GM18508 (cell line): ENCODE measurements at regions not wholly inside any gene's neighbourhood (a gene's known extent, or its start where the extent isn't known, plus 50 kb on each side); places are given as distances from the start of the nearest gene placed in this dataset.

Source experiments
- ATAC-seq: cut with Tn5 transposase; IDR thresholded peaks from one replicate; pipeline ENCODE4 v1.9.1; 2021; ENCODE audit warnings: moderate number of reproducible peaks; ENCODE audit not compliant: insufficient read depth, unreplicated experiment

DNA sequence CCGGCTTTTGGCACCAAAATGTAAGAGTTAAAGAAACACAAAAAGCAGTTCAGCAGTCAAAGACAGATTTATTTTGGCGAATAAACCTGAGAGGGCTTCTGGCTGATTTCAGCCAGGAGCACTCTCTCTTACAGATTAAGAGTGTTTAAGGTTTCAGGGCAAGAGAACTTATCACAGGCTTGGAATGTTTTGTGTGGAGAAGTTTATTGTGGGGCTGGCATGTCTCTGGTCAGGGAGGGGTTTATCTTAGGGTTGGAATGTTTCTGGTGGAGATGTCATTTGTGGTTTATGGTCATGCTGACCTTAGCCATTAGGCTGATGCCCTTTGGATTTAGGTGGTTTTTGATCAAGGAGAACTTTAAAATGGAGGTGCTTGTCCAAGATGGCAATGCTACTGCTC is 622.3 kb upstream of the PTPRD start:
- ATAC-seq: no peak

DNA sequence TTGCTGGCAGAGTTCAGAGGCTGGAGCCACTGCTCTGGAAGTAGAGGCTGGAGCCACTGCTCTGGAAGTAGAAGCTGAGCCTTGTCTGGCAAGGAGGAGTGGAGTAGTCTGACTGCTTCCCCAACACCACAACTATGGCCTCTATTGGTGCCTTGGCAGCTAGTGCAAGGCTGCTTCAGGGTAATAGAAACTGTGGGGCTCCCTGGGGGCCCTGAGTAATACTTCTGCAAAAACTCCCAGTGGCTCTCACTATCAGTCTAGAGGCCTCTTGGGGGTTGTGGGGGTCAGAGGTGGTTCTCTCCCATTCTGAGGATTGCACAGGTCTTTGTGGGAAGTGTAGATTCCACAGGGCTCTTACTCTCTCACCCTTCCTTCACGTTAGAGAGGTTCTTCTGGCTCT is 629.0 kb upstream of the PTPRD start:
- ATAC-seq: no peak

DNA sequence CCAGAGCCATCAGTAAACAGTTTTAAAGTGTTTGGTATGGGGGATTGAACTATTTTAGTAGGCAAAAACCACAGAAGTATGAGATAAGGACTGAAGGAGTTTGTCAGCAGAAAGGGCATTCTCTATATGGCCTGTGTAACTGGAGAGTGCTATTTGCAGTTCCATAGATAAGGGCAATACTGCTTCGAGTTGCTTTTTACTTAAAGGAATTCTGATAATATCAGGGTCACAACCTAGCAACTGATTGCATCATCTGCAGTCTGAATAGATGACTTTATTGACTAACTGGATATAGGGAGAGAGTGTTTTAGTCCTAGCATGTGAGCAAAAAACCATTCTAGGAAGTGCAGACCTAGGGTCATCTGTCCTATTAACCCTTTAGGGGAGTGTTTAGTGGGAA is 645.2 kb upstream of the PTPRD start:
- ATAC-seq: no peak

DNA sequence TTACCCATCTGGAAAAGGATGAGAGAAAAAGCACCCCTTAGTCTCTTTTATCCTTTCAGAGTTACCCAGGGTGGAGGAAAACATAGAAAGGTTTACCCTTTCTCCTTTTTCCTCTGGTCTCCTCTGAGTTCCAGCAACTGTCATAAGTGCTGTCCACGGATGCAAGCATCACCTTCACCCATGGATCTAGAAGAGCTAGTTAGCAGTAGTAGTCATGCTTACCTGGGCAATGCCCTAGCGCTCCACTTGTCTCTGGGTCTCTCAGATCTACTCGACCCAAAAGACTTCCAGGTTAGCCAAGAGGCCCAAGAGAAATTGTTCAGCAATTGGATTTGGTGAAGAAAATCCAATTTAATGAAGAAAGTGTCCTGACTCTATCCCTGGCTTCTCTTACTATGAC is 656.2 kb upstream of the PTPRD start:
- no peak for ATAC-seq

DNA sequence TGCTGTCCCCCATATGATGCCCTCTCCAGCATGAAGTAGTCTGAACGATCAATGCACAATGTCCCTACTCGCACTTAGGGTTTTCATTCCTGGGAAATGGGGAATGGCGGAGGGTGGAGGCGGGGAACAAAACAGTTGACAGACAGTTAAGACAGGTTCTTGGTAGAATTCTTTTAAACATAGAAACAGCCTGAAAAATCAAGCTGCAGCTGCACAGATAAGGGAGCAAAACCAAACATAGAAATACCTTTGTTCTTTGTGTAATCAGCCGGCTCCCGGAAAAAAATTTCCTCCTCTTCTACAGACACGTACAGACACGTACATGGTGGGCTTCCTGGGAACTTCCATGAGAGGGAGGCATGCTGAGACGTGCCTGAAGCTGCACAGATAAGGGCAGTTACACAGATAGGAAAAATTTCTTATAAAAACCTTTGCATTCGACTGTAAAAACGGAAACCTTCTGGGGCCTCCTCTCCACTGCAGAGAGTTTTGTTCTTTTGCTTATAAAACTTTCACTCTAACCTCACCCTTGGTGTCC is 662.4 kb upstream of the PTPRD start:
- ATAC-seq: no peak

DNA sequence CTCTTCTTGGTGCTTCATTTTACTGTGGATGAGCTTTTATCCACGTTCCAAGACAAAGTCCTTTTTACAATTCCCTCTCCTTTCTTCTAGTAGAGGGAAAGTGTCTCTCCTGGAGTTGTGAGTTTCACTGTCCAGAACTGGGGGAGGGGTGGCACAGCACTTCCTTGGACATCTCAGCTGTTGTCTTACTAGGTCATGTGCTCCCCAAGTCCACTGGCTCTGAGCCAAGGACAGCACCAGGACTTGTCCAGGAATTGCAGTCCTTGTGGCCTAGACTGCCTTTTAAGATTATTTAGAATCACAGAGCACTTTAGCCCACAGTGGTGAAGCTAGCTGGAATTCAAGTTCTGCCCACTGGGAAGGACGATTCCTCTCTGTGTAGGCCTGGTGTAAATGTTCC is 700.2 kb upstream of the PTPRD start:
- no peak for ATAC-seq

- ATAC-seq: no peak
Measured at GRCh38 chr9:11318946-11319345, 706.1 kb upstream of the PTPRD start.

DNA sequence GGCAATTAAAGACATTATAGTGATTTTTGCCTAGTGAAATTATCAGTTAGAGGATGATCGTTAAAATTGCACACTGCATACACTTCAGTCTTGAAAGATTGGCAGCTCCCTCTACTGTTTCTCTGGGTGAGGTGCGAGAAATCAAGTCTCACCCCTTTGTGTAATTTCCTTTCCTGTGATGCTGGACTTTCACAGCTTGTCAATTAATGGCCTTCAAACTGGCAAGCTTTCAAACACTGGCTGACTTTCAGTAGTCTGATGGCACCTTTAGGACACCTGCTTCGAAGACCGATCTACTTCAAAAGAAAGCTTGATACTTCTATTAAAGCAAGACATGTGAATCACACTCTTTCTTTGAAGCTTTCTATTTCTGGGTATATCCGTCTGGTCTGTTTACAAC is 706.7 kb upstream of the PTPRD start:
- ATAC-seq: no peak

- ATAC-seq: no peak
Measured at GRCh38 chr9:11320989-11321388, 708.2 kb upstream of the PTPRD start.

DNA sequence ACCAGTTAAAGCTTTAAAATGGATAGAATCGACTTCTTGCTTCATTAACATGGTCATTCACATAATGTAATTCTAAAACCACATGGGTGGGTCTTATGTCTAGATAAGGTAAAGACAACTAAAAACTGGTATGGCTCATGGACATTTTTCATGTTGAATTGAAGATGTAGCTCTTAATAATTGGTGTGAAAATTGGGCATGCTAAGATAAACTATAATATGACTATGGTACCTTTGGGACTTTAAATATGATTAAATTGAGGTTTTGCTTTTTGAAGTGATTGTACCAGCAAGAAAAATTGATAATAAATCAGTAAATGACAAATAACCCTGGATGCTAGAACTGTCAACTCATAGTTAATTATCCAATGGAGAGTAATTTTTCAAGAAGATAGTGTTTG is 710.7 kb upstream of the PTPRD start:
- no peak for ATAC-seq

GRCh38 chr9:11326231-11326630 is 713.4 kb upstream of the PTPRD start:
- ATAC-seq: no peak

DNA sequence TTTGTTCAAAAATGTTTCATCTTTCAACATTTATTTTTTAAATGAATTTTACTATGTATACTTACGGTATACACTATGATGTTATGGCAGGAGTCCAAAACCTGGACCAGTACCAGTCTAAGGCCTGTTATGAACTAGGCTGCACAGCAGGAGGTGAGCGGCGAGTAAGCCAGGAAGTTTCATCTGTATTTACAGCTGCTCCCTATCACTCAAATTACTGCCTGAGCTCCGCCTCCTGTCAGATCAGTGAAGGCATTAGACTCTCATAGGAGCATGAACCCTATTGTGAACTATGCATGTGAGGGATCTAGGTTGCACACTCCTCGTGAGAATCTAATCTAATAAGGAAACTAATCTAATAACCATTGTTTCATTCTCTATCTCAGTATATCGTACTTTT is 715.5 kb upstream of the PTPRD start:
- ATAC-seq: no peak

DNA sequence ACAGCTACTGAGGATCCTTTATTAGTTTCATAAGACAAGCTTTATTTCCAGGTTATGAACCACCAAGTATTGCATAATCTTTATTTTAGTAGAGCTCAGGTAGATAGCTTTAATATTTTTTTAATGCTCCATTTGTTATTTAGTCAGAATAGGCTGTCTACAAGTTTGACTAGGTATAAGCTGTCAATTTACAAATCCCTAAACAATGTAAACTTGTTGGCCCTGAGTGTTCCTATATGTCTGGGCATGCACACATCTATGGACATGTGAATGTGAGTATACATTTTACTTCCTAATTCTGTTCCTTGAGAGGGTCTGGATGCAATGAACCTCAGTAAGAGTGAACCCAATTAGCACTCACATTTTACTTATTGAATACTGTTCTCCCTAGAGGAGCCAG is 722.2 kb upstream of the PTPRD start:
- ATAC-seq: no peak

DNA sequence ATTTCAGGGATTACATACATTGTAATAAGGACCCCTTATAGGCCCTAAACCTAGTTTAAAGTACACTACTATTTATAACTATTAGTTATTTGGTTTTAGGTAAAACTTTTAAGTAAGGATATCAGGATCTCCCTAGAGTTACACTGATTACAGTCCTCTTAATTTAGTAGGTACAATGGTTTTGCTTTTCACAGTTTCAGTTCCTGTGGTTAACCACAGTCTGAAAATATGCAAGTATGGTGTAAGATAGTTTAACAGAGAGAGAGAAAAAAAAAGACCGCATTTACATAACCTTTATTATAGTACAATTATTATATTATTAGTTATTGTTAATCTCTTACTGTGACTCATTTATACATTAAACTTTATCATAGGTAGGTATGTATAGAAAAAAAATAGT is 725.3 kb upstream of the PTPRD start:
- peak; percentile 69 for ATAC-seq

GRCh38 chr9:11340654-11341053 is 727.9 kb upstream of the PTPRD start:
- ATAC-seq: no peak

- no peak for ATAC-seq
Measured at GRCh38 chr9:11347437-11347836, 734.6 kb upstream of the PTPRD start.

- ATAC-seq: no peak
Measured at GRCh38 chr9:11348366-11348765, 735.6 kb upstream of the PTPRD start.

DNA sequence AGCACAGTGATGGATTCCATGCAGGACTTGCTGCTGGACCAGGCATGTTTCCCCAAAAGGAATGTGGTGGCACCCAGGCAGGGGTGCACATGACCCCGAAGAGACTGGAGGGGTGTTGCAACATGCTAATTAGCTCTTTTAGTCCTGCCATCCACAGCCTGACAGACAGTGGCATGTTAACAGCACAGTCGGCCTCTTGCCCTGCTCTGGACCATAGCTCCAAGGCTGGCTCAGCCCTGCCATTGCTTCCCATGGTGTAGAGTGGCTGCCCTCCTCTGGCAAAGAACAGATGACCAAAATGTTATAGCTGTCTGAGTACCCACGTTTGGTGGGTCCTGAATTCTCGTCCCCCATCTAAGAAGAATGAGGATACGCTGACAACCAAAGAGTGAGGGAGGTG is 736.4 kb upstream of the PTPRD start:
- no peak for ATAC-seq

GRCh38 chr9:11352612-11353011 is 739.8 kb upstream of the PTPRD start:
- ATAC-seq: no peak

GRCh38 chr9:11356067-11356466 is 743.3 kb upstream of the PTPRD start:
- no peak for ATAC-seq

GRCh38 chr9:11366585-11367129 is 753.9 kb upstream of the PTPRD start:
- no peak for ATAC-seq

GRCh38 chr9:11374926-11375325 is 762.1 kb upstream of the PTPRD start:
- no peak for ATAC-seq

DNA sequence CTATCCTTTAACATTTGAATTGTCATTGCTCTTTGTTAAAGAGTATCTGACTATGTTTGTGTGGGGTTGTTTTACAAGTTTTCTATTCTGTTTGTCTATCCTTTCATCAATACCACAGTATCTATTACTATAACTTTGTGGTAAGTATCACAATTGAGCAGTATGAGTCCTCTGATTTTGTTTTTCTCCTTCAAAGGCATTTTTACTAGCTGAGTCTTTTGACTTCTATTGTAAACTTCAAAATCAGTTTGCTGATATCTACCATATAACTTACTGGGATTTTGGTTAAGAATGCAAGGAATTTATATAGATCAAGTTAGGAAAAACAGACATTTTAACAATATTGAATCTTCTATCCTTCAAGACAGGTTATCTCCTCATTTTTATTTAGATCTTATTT is 789.8 kb upstream of the PTPRD start:
- no peak for ATAC-seq
